GM21737 (cell line): ENCODE measurements at regions not wholly inside any gene's neighbourhood (a gene's known extent, or its start where the extent isn't known, plus 50 kb on each side); places are given as distances from the start of the nearest gene placed in this dataset.

ENCODE experiments used
- ATAC-seq: cut with Tn5 transposase; IDR thresholded peaks from one replicate; pipeline ENCODE4 v1.9.1; 2021; ENCODE audit warnings: mild to moderate bottlenecking, moderate library complexity; ENCODE audit not compliant: unreplicated experiment

DNA sequence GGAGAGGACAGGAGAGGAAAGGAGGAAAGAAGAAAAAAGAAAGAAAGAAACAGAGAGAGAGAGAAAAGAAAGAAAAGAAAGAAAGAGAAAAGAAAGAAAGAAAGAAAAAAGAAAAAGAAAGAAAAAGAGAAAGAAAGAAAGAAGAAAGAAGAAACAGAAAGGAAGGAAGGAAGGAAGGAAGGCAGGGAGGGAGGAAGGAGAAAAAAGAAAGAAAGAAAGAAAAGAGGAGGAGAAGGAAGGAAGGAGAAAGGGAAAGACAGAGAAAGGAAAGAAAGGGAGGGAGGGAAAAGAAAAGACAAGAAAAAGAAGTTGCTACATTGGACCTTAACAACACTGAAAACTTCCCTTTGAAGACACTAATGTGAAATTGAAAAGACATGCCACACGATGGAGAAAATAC lies 56.6 kb upstream of the CCL2 start:
- ATAC-seq, result no peak

GRCh38 chr17:34199454-34199853 lies 55.6 kb upstream of the CCL2 start:
- no peak for ATAC-seq

- ATAC-seq, result no peak
Observed at GRCh38 chr17:34199932-34200534, 55.1 kb upstream of the CCL2 start.

DNA sequence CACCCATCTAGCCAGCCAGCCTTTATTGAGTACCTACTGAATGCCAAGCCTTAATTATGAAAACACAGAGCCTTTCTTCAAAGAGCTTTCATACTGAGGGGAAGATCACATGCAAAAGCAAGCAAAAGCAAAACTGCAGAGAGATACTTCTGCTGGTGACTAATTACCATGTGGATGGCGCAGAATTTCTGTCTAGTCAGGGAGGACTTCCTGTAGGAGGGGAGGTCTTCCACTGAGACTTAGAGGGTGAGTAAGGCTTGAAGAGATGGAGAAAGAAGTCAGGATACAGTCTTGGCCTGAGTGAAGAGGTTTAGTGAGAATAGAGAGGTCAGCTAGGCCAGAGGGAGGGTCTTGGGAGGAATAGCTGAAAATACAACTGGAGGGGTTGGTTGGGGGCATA lies 53.9 kb upstream of the CCL2 start:
- ATAC-seq, result no peak

GRCh38 chr17:34201767-34202166 lies 53.3 kb upstream of the CCL2 start:
- ATAC-seq, result no peak

GRCh38 chr17:34203018-34203638 lies 52.0 kb upstream of the CCL2 start:
- no peak for ATAC-seq

DNA sequence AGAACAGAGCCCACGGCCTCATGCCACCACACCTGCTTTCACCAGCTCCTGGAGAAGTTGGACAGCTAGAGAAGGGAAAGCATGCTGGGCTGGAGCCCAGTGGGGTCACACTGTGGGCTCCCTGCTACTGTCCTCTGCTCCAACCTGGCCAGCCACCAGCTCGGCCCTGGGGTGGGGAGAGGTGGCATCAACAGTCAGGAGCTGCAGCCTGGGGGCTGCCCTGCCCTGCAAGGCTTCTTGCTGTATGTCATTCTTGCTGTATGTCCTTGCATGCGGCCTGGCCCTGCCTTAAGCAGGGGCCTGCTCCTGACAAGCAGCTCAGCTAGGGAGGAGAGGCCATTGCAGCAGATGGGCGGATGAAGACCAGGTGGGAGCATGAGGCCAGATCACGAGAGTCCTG lies 50.7 kb upstream of the CCL2 start:
- no peak for ATAC-seq
